RWPE2 (cell line): ENCODE measurements at regions not wholly inside any gene's neighbourhood (a gene's known extent, or its start where the extent isn't known, plus 50 kb on each side); places are given as distances from the start of the nearest gene placed in this dataset.

Source experiments
- ATAC-seq: fragments of 200-7000 bp; cut with Tn5 transposase; 3 replicates; pipeline ENCODE4 v1.9.1; 2021; ENCODE audit warnings: low read depth
- DNase-seq: peaks from one replicate; pipeline ENCODE4 v3.0.0-alpha.2; 2020; ENCODE audit warnings: low spot score
- H3K27ac ChIP-seq: fragments of 450-650 bp; 2 replicates; pipeline ENCODE4 v1.5.1; 2017; ENCODE audit warnings: mild to moderate bottlenecking; ENCODE audit not compliant: poor library complexity, severe bottlenecking
- H3K27me3 ChIP-seq: fragments of 250-450 bp; sonication (Bioruptor Pico); 2 replicates; pipeline ENCODE4 v1.5.1; 2021; ENCODE audit warnings: mild to moderate bottlenecking, moderate library complexity; ENCODE audit not compliant: insufficient read depth, poor library complexity, severe bottlenecking
- H3K36me3 ChIP-seq: fragments of 250-450 bp; sonication (Bioruptor Pico); 2 replicates; pipeline ENCODE4 v1.5.1; 2020; ENCODE audit warnings: low read depth, mild to moderate bottlenecking, moderate library complexity
- H3K4me1 ChIP-seq: fragments of 250-450 bp; sonication (Bioruptor Pico); 2 replicates; pipeline ENCODE4 v1.5.1; 2021; ENCODE audit warnings: mild to moderate bottlenecking, moderate library complexity; ENCODE audit not compliant: insufficient read depth, poor library complexity, severe bottlenecking
- H3K4me3 ChIP-seq: fragments of 250-450 bp; sonication (Bioruptor Pico); 2 replicates; pipeline ENCODE4 v1.5.1; 2021; ENCODE audit warnings: mild to moderate bottlenecking, moderate library complexity; ENCODE audit not compliant: severe bottlenecking
- H3K9me3 ChIP-seq: fragments of 250-450 bp; sonication (Bioruptor Pico); 2 replicates; pipeline ENCODE4 v1.5.1; 2021; ENCODE audit warnings: mild to moderate bottlenecking, moderate library complexity; ENCODE audit not compliant: severe bottlenecking
- CTCF ChIP-seq: fragments of 450-650 bp; IDR thresholded peaks from one replicate; pipeline ENCODE4 v1.5.1; 2017; ENCODE audit warnings: mild to moderate bottlenecking, moderate library complexity; ENCODE audit not compliant: poor library complexity, severe bottlenecking

DNA sequence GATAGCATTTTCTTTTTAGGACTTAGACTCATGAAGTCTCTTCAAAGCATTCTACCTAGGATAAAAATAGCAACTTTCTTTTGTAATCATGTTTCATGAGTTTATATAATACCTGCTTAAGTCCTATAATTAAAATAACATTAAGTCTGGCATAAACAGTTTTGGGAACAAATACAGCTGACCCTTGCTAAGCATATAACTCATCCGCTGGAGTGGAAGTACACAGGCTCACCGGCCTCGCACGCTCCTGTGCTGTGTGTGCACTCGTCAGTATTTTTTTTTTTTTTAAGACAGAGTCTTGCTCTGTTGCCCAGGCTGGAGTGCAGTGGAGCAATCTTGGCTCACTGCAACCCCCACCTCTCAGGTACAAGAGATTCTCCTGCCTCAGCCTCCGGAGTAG is 221.8 kb downstream of the ADAMTS15 start:
- no peaks in the 10 kb centered on the region for H3K27me3 ChIP-seq
- DNase-seq: no peak
- H3K9me3 ChIP-seq: no peaks in the 10 kb centered on the region
- no peak for TF ChIP-seq CTCF
- ATAC-seq: no peak
- H3K4me3 ChIP-seq: no peak overlapping the region
- no peaks in the 10 kb centered on the region for H3K36me3 ChIP-seq
- peaks cover 11% of the 10 kb centered on the region for H3K4me1 ChIP-seq
- no peak overlapping the region for H3K27ac ChIP-seq

- no peak for TF ChIP-seq CTCF
- peak overlapping the region; percentile 1 for H3K27ac ChIP-seq
These were observed 223.6 kb downstream of the ADAMTS15 start for GRCh38 chr11:130671801-130672700.

DNA sequence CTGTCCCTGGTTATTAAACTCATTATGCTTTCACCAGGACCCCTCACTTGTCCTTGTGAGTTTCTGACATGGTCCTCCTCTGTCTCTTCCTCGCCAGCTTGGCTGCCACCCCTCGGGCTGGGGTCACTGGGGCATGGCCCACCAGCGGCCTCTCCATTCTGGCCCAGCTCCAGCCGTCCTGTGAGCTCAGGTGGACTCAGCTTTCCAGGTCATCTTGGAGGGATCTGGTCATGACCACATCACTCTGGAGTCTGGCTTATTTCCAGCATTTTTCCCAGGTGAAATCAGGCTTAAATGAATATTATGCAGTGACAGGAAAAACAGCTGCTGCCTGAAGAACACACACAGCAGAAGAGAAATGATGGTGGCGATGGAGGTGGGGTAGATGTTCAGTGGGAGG is 224.5 kb downstream of the ADAMTS15 start:
- H3K4me1 ChIP-seq: peaks cover 14% of the 10 kb centered on the region
- peak overlapping the region; percentile 1 for H3K27ac ChIP-seq
- no peaks in the 10 kb centered on the region for H3K36me3 ChIP-seq
- no peak overlapping the region for H3K4me3 ChIP-seq
- H3K9me3 ChIP-seq: no peaks in the 10 kb centered on the region
- DNase-seq (no peak), ATAC-seq (peak; percentile 57; the same call in 2 of the 3 replicates)
- no peak for TF ChIP-seq CTCF
- no peaks in the 10 kb centered on the region for H3K27me3 ChIP-seq

More at GRCh38 chr11:130671801-130672700, 223.6 kb downstream of the ADAMTS15 start:
- no peaks in the 10 kb centered on the region for H3K27me3 ChIP-seq
- no peaks in the 10 kb centered on the region for H3K36me3 ChIP-seq
- H3K9me3 ChIP-seq: no peaks in the 10 kb centered on the region
- no peak overlapping the region for H3K4me3 ChIP-seq
- DNase-seq (no peak), ATAC-seq (peak; percentile 88)
- H3K4me1 ChIP-seq: peaks cover 11% of the 10 kb centered on the region

DNA sequence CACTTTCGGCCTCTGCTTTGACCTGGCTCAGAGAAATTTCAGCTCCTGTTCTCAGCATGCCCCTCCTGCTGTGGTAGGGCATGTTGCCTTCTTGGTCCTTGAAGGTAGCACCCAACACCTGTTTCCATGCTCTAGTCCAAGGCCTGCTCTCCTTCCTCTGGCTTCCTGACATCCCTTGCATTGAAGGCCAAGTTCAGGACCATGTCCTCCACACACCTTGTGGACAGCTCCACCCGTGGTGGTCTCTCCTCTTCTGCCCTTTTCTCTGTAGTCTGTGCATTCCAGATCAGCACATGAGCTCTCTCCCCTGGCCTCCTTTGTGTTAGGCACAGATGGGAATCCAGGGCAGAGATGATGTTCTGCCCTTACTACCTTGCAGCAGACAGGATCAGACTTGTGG is 225.3 kb downstream of the ADAMTS15 start:
- no peak for ATAC-seq
- DNase-seq: no peak
- H3K27ac ChIP-seq: no peak overlapping the region
- no peaks in the 10 kb centered on the region for H3K9me3 ChIP-seq
- H3K36me3 ChIP-seq: no peaks in the 10 kb centered on the region
- H3K27me3 ChIP-seq: no peaks in the 10 kb centered on the region
- no peak for TF ChIP-seq CTCF
- H3K4me1 ChIP-seq: peaks cover 15% of the 10 kb centered on the region
- H3K4me3 ChIP-seq: no peak overlapping the region
